H1 (cell line): ENCODE measurements at regions not wholly inside any gene's neighbourhood (a gene's known extent, or its start where the extent isn't known, plus 50 kb on each side); places are given as distances from the start of the nearest gene placed in this dataset.

Experiments used
- SIX5 ChIP-seq: IDR thresholded peaks from 2 replicates; pipeline ENCODE4 v1.6.1; 2011; ENCODE audit warnings: mild to moderate bottlenecking, low read depth, low read length
- TF ChIP-seq, protein P1 (sequence below): fragments of 300-600 bp; sonication (generic); IDR thresholded peaks from 2 replicates; pipeline ENCODE4 v1.7.1; 2012; ENCODE audit warnings: low read length, moderate library complexity, mild to moderate bottlenecking, inconsistent platforms; ENCODE audit not compliant: insufficient replicate concordance

DNA sequence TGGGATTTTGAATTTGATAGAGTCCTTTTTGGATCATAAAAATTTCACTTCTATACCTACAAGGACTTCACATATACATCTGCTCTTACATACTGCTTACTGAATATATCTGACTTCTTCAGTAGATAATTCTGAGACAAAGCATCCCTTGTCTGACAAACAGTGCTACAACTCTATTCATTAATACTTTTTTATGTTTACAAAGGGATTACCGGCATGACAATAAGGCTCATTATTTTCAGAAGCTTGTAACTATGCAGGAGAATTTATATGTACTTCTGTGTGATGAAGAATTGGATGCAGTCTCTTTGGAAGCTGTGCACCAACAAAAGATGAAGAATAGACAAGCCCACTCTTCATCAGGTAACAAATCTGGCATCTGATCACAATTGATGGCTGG lies 1070.3 kb downstream of the STIM2 start (continued):
- TF ChIP-seq, protein P1, sequence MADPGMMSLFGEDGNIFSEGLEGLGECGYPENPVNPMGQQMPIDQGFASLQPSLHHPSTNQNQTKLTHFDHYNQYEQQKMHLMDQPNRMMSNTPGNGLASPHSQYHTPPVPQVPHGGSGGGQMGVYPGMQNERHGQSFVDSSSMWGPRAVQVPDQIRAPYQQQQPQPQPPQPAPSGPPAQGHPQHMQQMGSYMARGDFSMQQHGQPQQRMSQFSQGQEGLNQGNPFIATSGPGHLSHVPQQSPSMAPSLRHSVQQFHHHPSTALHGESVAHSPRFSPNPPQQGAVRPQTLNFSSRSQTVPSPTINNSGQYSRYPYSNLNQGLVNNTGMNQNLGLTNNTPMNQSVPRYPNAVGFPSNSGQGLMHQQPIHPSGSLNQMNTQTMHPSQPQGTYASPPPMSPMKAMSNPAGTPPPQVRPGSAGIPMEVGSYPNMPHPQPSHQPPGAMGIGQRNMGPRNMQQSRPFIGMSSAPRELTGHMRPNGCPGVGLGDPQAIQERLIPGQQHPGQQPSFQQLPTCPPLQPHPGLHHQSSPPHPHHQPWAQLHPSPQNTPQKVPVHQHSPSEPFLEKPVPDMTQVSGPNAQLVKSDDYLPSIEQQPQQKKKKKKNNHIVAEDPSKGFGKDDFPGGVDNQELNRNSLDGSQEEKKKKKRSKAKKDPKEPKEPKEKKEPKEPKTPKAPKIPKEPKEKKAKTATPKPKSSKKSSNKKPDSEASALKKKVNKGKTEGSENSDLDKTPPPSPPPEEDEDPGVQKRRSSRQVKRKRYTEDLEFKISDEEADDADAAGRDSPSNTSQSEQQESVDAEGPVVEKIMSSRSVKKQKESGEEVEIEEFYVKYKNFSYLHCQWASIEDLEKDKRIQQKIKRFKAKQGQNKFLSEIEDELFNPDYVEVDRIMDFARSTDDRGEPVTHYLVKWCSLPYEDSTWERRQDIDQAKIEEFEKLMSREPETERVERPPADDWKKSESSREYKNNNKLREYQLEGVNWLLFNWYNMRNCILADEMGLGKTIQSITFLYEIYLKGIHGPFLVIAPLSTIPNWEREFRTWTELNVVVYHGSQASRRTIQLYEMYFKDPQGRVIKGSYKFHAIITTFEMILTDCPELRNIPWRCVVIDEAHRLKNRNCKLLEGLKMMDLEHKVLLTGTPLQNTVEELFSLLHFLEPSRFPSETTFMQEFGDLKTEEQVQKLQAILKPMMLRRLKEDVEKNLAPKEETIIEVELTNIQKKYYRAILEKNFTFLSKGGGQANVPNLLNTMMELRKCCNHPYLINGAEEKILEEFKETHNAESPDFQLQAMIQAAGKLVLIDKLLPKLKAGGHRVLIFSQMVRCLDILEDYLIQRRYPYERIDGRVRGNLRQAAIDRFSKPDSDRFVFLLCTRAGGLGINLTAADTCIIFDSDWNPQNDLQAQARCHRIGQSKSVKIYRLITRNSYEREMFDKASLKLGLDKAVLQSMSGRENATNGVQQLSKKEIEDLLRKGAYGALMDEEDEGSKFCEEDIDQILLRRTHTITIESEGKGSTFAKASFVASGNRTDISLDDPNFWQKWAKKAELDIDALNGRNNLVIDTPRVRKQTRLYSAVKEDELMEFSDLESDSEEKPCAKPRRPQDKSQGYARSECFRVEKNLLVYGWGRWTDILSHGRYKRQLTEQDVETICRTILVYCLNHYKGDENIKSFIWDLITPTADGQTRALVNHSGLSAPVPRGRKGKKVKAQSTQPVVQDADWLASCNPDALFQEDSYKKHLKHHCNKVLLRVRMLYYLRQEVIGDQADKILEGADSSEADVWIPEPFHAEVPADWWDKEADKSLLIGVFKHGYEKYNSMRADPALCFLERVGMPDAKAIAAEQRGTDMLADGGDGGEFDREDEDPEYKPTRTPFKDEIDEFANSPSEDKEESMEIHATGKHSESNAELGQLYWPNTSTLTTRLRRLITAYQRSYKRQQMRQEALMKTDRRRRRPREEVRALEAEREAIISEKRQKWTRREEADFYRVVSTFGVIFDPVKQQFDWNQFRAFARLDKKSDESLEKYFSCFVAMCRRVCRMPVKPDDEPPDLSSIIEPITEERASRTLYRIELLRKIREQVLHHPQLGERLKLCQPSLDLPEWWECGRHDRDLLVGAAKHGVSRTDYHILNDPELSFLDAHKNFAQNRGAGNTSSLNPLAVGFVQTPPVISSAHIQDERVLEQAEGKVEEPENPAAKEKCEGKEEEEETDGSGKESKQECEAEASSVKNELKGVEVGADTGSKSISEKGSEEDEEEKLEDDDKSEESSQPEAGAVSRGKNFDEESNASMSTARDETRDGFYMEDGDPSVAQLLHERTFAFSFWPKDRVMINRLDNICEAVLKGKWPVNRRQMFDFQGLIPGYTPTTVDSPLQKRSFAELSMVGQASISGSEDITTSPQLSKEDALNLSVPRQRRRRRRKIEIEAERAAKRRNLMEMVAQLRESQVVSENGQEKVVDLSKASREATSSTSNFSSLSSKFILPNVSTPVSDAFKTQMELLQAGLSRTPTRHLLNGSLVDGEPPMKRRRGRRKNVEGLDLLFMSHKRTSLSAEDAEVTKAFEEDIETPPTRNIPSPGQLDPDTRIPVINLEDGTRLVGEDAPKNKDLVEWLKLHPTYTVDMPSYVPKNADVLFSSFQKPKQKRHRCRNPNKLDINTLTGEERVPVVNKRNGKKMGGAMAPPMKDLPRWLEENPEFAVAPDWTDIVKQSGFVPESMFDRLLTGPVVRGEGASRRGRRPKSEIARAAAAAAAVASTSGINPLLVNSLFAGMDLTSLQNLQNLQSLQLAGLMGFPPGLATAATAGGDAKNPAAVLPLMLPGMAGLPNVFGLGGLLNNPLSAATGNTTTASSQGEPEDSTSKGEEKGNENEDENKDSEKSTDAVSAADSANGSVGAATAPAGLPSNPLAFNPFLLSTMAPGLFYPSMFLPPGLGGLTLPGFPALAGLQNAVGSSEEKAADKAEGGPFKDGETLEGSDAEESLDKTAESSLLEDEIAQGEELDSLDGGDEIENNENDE: no peak
- TF ChIP-seq SIX5: no peak
- TF ChIP-seq, all 59 proteins: peak for 0
